ENCODE measurements at regions not wholly inside any gene's neighbourhood (a gene's known extent, or its start where the extent isn't known, plus 50 kb on each side); places are given as distances from the start of the nearest gene placed in this dataset.

GRCh38 chr6:9540126-9540525 lies 874.7 kb downstream of the TFAP2A start:
- no peak for TF ChIP-seq POLR2A (IDR thresholded peaks at IDR 0.05)
- TF ChIP-seq CTCF (IDR thresholded peaks at IDR 0.05 in 8 of 11, conservative IDR thresholded peaks at IDR 0.05 in 3 of 11): no peak

Data from spleen (tissue), 7 donors.